Cardiac muscle cell (in vitro differentiated cells and primary cell): ENCODE measurements at regions not wholly inside any gene's neighbourhood (a gene's known extent, or its start where the extent isn't known, plus 50 kb on each side); places are given as distances from the start of the nearest gene placed in this dataset.

ENCODE experiments used
- DNase-seq, 2 donors: peaks; one replicate each; pipeline versions ENCODE4 v3.0.0 to v3.0.0-alpha.2; 2010 to 2017; ENCODE audit warnings: low read depth in 1 of 2, low spot score in 1 of 2
- H3K27ac ChIP-seq: fragments of 200-600 bp; sonication (generic); 2 replicates; pipeline ENCODE4 v1.5.1; 2016
- H3K27me3 ChIP-seq: fragments of 200-600 bp; sonication (generic); 2 replicates; pipeline ENCODE4 v1.6.0; 2016; ENCODE audit warnings: control low read depth
- H3K36me3 ChIP-seq: fragments of 200-600 bp; sonication (generic); 2 replicates; pipeline ENCODE4 v1.5.1; 2016; ENCODE audit warnings: control low read depth
- H3K4me1 ChIP-seq: fragments of 200-600 bp; sonication (generic); 2 replicates; pipeline ENCODE4 v1.8.1; 2017; ENCODE audit warnings: low read depth, mild to moderate bottlenecking, mixed run types
- H3K4me3 ChIP-seq: fragments of 200-600 bp; sonication (generic); 2 replicates; pipeline ENCODE4 v1.5.1; 2016; ENCODE audit warnings: mild to moderate bottlenecking
- H3K9me3 ChIP-seq: fragments of 200-600 bp; sonication (generic); 2 replicates; pipeline ENCODE4 v1.5.1; 2017; ENCODE audit warnings: low read depth, mild to moderate bottlenecking, control low read depth
- CTCF ChIP-seq: IDR thresholded peaks from 2 replicates; pipeline ENCODE4 v1.5.1; 2012; ENCODE audit warnings: low read depth, mild to moderate bottlenecking, low read length

DNA sequence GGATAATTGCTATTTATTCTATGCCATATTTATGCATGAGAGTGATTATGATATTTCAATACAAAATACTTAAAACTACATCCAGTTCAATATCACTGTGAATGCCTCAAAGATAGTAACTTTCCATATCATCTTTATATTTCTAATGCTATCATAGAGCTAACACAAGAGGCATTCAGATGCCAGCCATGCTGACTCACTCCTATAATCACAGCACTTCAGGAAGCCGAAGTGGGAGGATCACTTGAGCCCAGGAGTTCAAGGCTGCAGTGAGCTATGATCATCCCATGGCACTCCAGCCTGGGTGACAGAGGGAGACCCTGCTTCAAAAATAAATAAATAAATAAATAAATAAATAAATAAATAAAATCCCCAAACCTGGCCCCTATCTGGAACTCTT, 498.7 kb downstream of the EPHA3 start:
- H3K27me3 ChIP-seq, result peaks cover 5% of the 10 kb centered on the region

GRCh38 chr3:89612027-89612426, 504.6 kb downstream of the EPHA3 start:
- no peaks in the 10 kb centered on the region for H3K27me3 ChIP-seq
- DNase-seq, result no peak
- H3K9me3 ChIP-seq, result no peaks in the 10 kb centered on the region
- no peaks in the 10 kb centered on the region for H3K36me3 ChIP-seq
- no peak overlapping the region for H3K4me3 ChIP-seq
- peaks cover 7% of the 10 kb centered on the region for H3K4me1 ChIP-seq
- no peak overlapping the region for H3K27ac ChIP-seq
- no peak for TF ChIP-seq CTCF

More for the DNA sequence above, 498.7 kb downstream of the EPHA3 start:
- no peak for TF ChIP-seq CTCF
- H3K4me3 ChIP-seq, result no peak overlapping the region
- no peak overlapping the region for H3K27ac ChIP-seq
- H3K9me3 ChIP-seq, result no peaks in the 10 kb centered on the region
- H3K4me1 ChIP-seq, result no peaks in the 10 kb centered on the region
- DNase-seq, result peak in 1 of 2 donors; percentile 20
- H3K36me3 ChIP-seq, result no peaks in the 10 kb centered on the region

DNA sequence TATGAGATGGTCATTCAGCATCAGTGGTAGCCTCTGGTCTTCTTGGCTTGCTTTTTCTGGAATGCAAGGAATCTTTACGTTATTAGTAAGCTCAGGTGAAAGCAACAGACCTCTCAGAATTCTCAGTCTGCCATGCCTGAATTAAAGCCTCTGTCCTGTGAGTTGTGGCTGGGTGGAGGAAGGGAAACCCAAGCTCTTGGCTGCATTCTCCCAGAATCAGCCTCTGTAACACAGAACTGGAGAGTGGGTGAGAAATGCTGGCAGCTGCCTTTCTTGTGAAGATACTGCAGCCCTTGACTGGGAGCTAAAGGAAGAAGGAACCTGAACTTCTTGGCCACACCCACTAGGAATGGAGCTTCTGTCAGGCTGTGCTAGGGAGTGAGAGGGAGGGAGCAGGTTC, 505.8 kb downstream of the EPHA3 start:
- H3K36me3 ChIP-seq, result no peaks in the 10 kb centered on the region
- no peaks in the 10 kb centered on the region for H3K27me3 ChIP-seq
- no peak for TF ChIP-seq CTCF
- DNase-seq, result no peak
- H3K4me3 ChIP-seq, result no peak overlapping the region
- peaks cover 19% of the 10 kb centered on the region for H3K4me1 ChIP-seq
- H3K27ac ChIP-seq, result no peak overlapping the region
- H3K9me3 ChIP-seq, result no peaks in the 10 kb centered on the region

- H3K36me3 ChIP-seq, result no peaks in the 10 kb centered on the region
- H3K27ac ChIP-seq, result no peak overlapping the region
- H3K4me3 ChIP-seq, result no peak overlapping the region
- no peaks in the 10 kb centered on the region for H3K9me3 ChIP-seq
- no peaks in the 10 kb centered on the region for H3K27me3 ChIP-seq
- peak in 1 of 2 donors; percentile 60 for DNase-seq
- peaks cover 20% of the 10 kb centered on the region for H3K4me1 ChIP-seq
- TF ChIP-seq CTCF, result no peak
Observed at GRCh38 chr3:89617706-89618105, 510.3 kb downstream of the EPHA3 start.

- no peak for TF ChIP-seq CTCF
- no peak for DNase-seq
- H3K36me3 ChIP-seq, result no peaks in the 10 kb centered on the region
- no peaks in the 10 kb centered on the region for H3K27me3 ChIP-seq
- H3K9me3 ChIP-seq, result no peaks in the 10 kb centered on the region
- H3K4me3 ChIP-seq, result no peak overlapping the region
- H3K4me1 ChIP-seq, result peaks cover 20% of the 10 kb centered on the region
- no peak overlapping the region for H3K27ac ChIP-seq
Observed at GRCh38 chr3:89619263-89619662, 511.8 kb downstream of the EPHA3 start.
